ENCODE measurements at regions not wholly inside any gene's neighbourhood (a gene's known extent, or its start where the extent isn't known, plus 50 kb on each side); places are given as distances from the start of the nearest gene placed in this dataset.

GRCh38 chr12:126383506-126383905 is 1318.3 kb downstream of the AACS start:
- no peak for DNase-seq (ENCODE audit: low read depth)

DNA sequence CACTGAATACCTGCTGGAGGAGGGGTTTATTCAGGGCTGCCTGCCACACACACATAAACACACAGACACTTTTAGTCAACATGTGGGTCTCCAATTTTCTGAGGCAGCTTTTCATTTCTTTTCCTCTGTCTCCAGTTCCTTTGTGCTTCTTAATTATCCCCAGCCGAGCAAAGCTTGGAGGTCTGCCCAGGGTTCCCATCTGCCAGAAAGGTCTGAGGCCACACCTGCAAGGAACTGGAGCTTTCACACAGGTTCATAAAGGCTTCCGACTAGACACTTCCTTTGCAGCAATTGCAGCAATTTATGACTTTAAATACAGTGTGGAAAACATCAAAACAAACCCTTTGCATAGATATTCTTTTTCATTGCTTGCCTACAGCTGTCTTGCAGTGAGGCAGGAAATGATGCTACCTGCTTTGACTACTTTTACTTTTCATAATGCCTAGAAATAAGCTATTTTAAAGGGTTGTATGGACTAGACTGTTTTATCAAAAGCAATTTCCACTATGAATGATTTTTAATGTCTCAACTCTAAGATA is 1318.9 kb downstream of the AACS start:
- no peak for DNase-seq (ENCODE audit: low read depth)

DNA sequence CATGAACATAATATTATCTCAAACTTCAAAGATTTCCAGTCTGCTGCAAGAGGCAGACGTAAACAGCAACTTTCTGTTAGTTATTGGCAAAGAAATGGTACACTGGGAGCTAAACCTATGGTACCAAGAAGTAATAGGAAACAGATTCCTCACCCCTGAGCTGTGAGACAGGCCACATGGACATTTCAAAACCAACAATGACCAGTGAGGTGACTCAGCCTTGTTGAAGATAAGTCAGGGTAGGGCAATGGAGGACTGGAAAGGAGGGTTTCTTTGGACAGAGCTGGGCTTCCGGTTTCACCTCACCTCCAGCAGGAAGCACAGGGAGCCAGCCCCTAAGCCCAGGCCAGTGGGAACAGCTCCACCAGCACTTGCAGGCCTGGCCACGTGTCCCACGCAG is 1320.5 kb downstream of the AACS start:
- no peak for DNase-seq (ENCODE audit: low read depth)

GRCh38 chr12:126389220-126389841 is 1324.1 kb downstream of the AACS start:
- DNase-seq (ENCODE audit: low read depth) = no peak

- DNase-seq (ENCODE audit: low read depth) = no peak
These were observed 1324.7 kb downstream of the AACS start for GRCh38 chr12:126389961-126390360.

- DNase-seq (ENCODE audit: low read depth) = no peak
These were observed 1325.8 kb downstream of the AACS start for GRCh38 chr12:126390969-126391566.

GRCh38 chr12:126396536-126396935 is 1331.3 kb downstream of the AACS start:
- DNase-seq (ENCODE audit: low read depth) = no peak

- DNase-seq (ENCODE audit: low read depth) = no peak
These were observed 1331.9 kb downstream of the AACS start for GRCh38 chr12:126397071-126397581.

- DNase-seq (ENCODE audit: low read depth) = no peak
These were observed 1332.4 kb downstream of the AACS start for GRCh38 chr12:126397660-126398059.

- no peak for DNase-seq (ENCODE audit: low read depth)
These were observed 1335.6 kb downstream of the AACS start for GRCh38 chr12:126400831-126401230.

DNA sequence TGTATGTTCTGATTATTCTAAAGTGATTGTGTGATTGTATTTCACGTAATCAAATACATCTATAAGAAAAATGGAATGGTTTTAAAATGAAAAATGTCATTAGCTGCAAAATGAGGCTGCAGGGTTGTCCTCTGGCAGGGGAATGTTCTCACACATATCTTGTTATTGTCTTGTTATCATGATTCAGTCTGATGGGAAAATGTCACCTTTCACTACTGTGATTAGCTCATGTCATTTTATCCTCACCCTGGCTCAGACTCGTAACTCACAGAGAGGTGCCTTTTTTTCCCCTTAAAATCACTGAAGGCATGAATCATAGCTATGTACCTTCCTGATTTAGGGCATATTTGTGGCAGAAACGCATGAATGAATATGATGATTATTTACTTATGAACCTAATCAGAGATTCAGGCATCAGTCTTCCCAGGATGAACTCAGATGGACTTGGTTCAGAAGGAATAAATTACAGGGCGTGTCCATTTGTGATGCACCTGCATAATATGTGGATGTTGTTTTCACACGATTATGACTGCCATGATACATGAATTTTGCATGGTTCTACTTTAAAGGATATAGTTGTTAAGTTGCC is 1339.2 kb downstream of the AACS start:
- DNase-seq (ENCODE audit: low read depth) = no peak

DNA sequence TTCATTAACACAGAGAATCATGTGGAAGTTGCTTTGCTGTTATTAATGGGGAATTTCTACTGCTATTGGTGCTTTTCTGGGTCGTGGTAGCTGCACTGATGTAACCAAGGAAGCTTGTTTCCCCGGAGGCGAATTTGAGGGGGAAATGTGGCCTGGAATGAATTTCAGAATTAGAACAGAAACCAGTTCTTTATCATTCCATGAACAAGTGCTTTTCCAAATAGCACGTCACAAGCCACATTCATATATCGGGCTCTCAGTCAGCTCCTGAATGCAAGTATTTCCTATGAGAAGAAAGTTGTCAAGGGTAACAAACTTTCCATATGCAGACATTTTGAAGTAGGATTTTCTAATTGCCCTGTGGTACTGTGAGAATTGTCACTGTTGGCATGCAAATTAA is 1353.2 kb downstream of the AACS start:
- DNase-seq (ENCODE audit: low read depth) = no peak

- no peak for DNase-seq (ENCODE audit: low read depth)
These were observed 1353.9 kb downstream of the AACS start for GRCh38 chr12:126419131-126419530.

- no peak for DNase-seq (ENCODE audit: low read depth)
These were observed 1359.5 kb downstream of the AACS start for GRCh38 chr12:126424696-126425095.

- no peak for DNase-seq (ENCODE audit: low read depth)
These were observed 1360.0 kb downstream of the AACS start for GRCh38 chr12:126425264-126425663.

DNA sequence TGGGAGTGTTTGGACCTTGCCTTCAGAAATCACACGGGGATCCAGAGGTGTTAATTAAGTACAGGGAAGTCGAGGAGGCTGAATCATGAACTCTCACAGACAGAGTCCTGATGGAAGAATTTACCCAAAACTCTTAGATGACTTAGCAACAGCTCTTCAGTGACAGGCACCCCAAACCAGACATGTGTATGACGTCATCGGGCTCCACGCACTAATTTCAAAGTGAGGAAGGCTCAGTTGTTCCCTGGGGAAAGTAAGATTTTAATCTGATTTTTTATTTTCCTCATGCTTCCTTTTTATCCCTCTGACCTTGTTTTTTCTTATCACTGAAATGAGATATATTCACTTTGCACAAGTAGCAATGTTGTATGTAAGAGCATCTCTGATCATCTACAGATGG is 1363.5 kb downstream of the AACS start:
- DNase-seq (ENCODE audit: low read depth) = no peak

DNA sequence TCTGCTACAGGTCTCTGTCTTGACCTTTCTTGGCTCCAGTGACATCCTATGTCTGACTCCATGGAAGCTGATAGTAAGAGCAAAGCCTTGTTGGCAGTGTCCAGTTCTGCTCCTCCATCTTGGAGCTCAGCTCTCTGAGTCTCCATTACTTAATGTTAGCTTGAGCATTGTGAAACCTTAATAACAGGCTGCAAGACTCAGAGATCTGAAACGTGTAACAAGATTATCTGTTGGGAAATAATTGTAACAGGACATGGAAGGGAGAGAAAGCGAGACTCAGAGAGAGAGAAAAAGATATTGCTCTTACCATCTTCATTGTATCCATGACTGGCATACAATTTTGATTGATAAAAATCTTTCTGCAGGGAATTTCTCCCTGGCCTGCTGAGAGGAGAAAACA is 1365.7 kb downstream of the AACS start:
- DNase-seq (ENCODE audit: low read depth) = no peak

DNA sequence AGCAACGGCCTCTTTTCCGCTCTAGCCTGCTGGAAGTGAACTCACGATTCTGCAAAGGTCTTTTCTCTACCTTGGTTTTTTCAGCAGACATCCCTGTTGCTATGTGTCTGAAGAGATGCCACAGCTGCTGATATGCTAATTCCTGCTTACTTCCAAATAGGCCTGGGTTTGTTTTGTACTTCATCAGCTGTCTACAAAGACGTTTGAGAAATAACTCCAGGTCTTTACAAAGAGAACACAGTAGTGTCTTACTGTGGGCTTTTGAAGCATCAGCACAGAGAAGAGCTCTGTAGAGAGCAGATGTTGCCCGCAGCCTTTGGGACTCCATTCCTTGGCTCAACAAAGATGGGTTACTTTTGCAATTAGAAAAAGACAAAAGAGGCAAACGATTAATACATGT is 1366.5 kb downstream of the AACS start:
- DNase-seq (ENCODE audit: low read depth) = no peak

- no peak for DNase-seq (ENCODE audit: low read depth)
These were observed 1367.5 kb downstream of the AACS start for GRCh38 chr12:126432780-126433179.

- DNase-seq (ENCODE audit: low read depth) = no peak
These were observed 1369.3 kb downstream of the AACS start for GRCh38 chr12:126434412-126434985.

DNA sequence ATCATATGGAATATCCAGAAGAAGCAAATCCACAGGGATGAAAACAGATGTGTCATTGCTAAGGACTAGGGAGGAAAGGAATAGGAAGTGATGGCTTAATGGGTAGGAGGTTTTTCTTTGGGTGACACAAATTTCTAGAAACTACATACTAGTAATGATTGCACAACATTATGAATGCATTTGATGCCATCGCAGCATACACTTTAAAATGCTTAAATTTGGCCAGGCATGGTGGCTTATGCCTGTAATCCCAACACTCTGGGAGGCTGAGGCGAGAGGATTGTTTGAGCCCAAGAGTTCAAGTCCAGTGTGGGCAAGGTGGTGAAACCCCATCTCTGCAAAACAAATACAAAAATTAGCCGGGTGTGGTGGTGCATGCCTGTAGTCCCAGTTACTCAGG is 1370.8 kb downstream of the AACS start:
- DNase-seq (ENCODE audit: low read depth) = no peak

GRCh38 chr12:126437934-126438333 is 1372.7 kb downstream of the AACS start:
- DNase-seq (ENCODE audit: low read depth) = no peak

- DNase-seq (ENCODE audit: low read depth) = no peak
These were observed 1378.7 kb downstream of the AACS start for GRCh38 chr12:126443977-126444376.
